HG03066 (cell line): ENCODE measurements at regions not wholly inside any gene's neighbourhood (a gene's known extent, or its start where the extent isn't known, plus 50 kb on each side); places are given as distances from the start of the nearest gene placed in this dataset.

Source experiments
- ATAC-seq: cut with Tn5 transposase; IDR thresholded peaks from one replicate; pipeline ENCODE4 v1.9.1; 2021; ENCODE audit warnings: low read depth; ENCODE audit not compliant: unreplicated experiment

- no peak for ATAC-seq
Observed at GRCh38 chr17:79524213-79525187, 86.4 kb downstream of the RBFOX3 start.

GRCh38 chr17:79522414-79522813 lies 88.4 kb downstream of the RBFOX3 start:
- ATAC-seq, result no peak

- ATAC-seq, result no peak
Observed at GRCh38 chr17:79521225-79521624, 89.6 kb downstream of the RBFOX3 start.

- no peak for ATAC-seq
Observed at GRCh38 chr17:79520167-79521165, 90.4 kb downstream of the RBFOX3 start.

GRCh38 chr17:79519601-79520000 lies 91.2 kb downstream of the RBFOX3 start:
- no peak for ATAC-seq

GRCh38 chr17:79518585-79519523 lies 92.0 kb downstream of the RBFOX3 start:
- ATAC-seq, result no peak

- ATAC-seq, result no peak
Observed at GRCh38 chr17:79517827-79518584, 92.8 kb downstream of the RBFOX3 start.

- ATAC-seq, result no peak
Observed at GRCh38 chr17:79515646-79516571, 94.9 kb downstream of the RBFOX3 start.

- ATAC-seq, result no peak
Observed at GRCh38 chr17:79515110-79515509, 95.7 kb downstream of the RBFOX3 start.

- ATAC-seq, result no peak
Observed at GRCh38 chr17:79513820-79514535, 96.9 kb downstream of the RBFOX3 start.

GRCh38 chr17:79513206-79513605 lies 97.6 kb downstream of the RBFOX3 start:
- no peak for ATAC-seq

GRCh38 chr17:79511471-79511870 lies 99.4 kb downstream of the RBFOX3 start:
- ATAC-seq, result no peak

- ATAC-seq, result no peak
Observed at GRCh38 chr17:79510071-79510470, 100.8 kb downstream of the RBFOX3 start.

- ATAC-seq, result no peak
Observed at GRCh38 chr17:79509490-79509889, 101.4 kb downstream of the RBFOX3 start.

- no peak for ATAC-seq
Observed at GRCh38 chr17:79509008-79509407, 101.8 kb downstream of the RBFOX3 start.

- no peak for ATAC-seq
Observed at GRCh38 chr17:79508291-79508716, 102.5 kb downstream of the RBFOX3 start.

GRCh38 chr17:79506955-79507354 lies 103.9 kb downstream of the RBFOX3 start:
- ATAC-seq, result no peak
